ENCODE measurements at regions not wholly inside any gene's neighbourhood (a gene's known extent, or its start where the extent isn't known, plus 50 kb on each side); places are given as distances from the start of the nearest gene placed in this dataset.

GRCh38 chr2:236499691-236500578 is 69.7 kb upstream of the ACKR3 start:
- DNase-seq (ENCODE audit: low spot score): no peak

GRCh38 chr2:236501026-236501425 is 68.6 kb upstream of the ACKR3 start:
- no peak for DNase-seq (ENCODE audit: low spot score)

GRCh38 chr2:236501531-236501930 is 68.1 kb upstream of the ACKR3 start:
- no peak for DNase-seq (ENCODE audit: low spot score)

DNA sequence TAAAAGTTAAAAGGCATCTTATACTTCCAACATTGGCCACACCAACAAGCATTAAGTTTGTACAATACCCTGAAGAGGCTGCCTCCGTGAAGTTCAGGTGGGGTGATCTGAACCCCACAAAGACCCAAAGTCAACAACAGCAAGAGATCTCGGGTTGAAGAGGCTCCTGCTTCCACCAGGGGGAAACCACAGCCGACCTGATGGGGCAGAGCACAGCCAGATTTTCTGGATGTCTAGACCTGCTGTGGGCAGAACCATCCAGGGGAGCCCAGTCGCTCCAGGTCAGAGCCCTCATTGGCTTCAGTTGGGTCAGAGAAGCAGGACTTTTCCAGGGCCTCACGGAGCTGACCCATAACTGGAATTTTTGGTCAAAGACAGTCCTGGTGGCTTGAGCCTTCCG is 66.5 kb upstream of the ACKR3 start:
- no peak for DNase-seq (ENCODE audit: low spot score)

- DNase-seq (ENCODE audit: low spot score): no peak
Observed at GRCh38 chr2:236503583-236503982, 66.0 kb upstream of the ACKR3 start.

GRCh38 chr2:236505041-236505440 is 64.6 kb upstream of the ACKR3 start:
- no peak for DNase-seq (ENCODE audit: low spot score)

DNA sequence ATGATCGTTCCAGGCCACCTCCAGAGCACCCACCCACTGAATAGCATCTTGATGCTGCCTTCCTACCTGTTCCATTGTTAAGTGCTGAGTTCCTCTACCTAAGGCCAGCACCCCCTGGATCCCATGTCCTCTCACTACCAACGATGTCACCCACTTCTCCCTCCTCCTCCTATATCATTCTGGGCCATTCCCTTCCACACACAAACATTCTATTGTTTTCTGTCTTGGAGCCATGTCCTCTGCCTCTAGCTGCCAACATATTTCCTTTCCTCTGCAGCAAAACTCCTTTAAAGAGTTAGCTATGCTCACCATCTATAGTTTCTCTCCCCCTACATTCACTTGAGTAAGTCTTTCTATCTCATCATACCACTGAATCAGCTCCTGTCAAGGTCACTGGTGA is 64.0 kb upstream of the ACKR3 start:
- no peak for DNase-seq (ENCODE audit: low spot score)

GRCh38 chr2:236507393-236508085 is 62.1 kb upstream of the ACKR3 start:
- no peak for DNase-seq (ENCODE audit: low spot score)

- DNase-seq (ENCODE audit: low spot score): no peak
Observed at GRCh38 chr2:236508466-236508865, 61.2 kb upstream of the ACKR3 start.

DNA sequence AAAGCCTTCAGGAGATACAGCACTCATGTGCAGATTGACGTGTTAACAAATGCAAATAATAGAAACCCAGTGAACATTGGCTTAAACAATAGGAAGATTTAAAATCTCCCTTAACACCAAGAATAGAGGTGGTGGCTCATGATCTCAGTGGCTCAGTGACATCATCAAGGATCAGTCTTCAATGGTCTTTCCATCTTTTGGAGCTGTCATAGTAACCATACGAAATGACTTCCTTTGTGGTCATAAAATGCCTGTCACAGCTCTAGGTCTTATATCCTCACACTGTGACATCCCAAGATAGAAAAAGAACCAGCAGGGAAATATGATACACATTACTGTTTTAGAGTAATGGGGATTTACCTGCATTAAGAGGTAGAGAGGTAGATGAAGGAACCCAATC is 59.6 kb upstream of the ACKR3 start:
- no peak for DNase-seq (ENCODE audit: low spot score)

DNA sequence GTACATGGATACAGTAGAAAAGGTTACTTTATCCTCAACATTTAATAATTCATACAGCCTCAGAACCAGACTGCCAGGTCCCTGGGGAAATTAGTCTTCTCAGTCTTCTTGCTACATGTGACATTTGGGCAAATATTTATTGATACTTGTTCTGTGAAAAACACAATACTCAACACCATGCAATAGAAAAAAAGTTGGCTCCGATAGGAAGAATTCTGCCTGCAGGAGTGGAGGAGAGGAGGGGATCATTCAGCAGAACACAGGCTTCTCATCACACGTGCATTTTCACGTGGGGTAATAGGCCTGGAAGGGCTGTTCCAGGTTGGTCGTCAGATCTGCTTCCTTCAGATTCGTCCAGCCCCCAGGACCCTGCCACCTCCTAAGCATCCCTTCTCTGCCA is 58.4 kb upstream of the ACKR3 start:
- no peak for DNase-seq (ENCODE audit: low spot score)

DNA sequence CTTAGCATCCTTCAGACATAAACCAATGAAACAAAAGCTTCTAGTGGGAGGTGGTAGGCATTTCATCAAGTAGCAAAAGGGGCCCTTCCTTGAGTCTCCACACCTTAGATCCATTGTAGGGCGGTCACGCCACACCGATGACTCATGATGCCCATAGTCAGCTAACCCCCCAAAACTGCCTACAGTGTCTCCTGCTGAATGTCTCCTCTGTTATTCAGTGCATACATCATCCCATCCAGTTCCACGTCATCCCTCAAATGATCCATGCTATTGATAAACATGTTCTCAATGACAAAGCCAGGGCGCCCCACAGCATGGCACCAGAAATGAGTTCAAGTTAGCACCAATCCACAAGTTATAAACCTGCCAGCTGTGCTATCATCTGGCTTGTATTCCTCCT is 57.4 kb upstream of the ACKR3 start:
- DNase-seq (ENCODE audit: low spot score): no peak

DNA sequence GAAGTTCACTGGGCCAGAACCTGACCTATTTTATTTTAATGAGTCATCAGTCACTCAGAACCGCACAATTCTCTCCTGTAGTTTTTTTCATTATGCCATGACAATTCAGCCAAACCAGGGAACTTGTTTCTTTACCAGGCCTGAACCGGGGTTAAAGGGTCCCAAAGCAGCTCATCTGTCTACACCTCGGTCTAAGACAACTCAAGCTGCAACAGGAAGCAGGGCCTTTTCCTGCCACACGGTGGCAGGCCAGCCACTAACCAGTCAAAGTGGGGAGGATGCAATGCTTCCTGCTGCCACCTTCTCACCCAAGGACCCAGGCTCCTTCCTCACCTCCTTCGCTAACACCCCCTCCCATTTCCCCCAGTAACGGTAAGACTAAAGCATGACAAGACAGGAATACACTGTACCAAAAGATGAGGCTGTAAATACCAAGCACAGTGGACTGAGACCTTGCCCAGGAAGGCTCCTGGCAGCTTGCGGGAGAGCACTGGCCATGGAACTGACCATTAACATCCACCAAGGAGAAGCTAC is 56.7 kb upstream of the ACKR3 start:
- no peak for DNase-seq (ENCODE audit: low spot score)

DNA sequence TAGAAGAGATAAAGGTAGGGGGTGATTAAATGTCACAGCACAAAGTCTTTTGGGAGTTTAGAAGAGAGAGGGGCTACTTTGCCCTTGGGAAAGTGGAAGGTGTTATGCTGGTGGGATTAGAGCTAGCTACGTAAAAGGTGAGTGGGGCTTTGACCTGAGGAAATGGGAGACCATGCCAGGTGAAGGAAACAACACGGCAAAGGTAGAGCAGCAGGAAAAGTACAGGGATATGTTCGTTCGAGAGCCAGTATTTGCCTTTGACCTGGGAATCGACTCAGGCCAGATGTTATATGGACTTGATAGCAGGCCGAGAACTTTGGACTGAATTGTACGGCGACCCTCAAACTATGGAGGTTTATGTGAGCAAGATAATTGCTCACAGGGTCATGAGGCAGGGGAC is 55.7 kb upstream of the ACKR3 start:
- no peak for DNase-seq (ENCODE audit: low spot score)

- DNase-seq (ENCODE audit: low spot score): no peak
Observed at GRCh38 chr2:236516708-236517107, 52.9 kb upstream of the ACKR3 start.

GRCh38 chr2:236517251-236518031 is 52.2 kb upstream of the ACKR3 start:
- DNase-seq (ENCODE audit: low spot score): no peak
